ENCODE measurements at regions not wholly inside any gene's neighbourhood (a gene's known extent, or its start where the extent isn't known, plus 50 kb on each side); places are given as distances from the start of the nearest gene placed in this dataset.

- TF ChIP-seq POLR2AphosphoS5 (IDR thresholded peaks at IDR 0.05; ENCODE audit: low read depth, low read length) (no peak), TAF1 (IDR thresholded peaks at IDR 0.05; ENCODE audit: borderline replicate concordance, insufficient read depth, low read length) (no peak), REST (IDR thresholded peaks at IDR 0.05; ENCODE audit: insufficient read depth in 1 of 2, low read depth in 2 of 2, low read length in 2 of 2) (no peak), SIN3A (IDR thresholded peaks at IDR 0.05; ENCODE audit: borderline replicate concordance, insufficient read depth, low read length) (no peak), FOXP2 (optimal IDR thresholded peaks at IDR 0.05; ENCODE audit: borderline replicate concordance, extremely low read depth, extremely low read length, insufficient read depth) (no peak)
Observed at GRCh38 chr12:45637242-45637641, 92.3 kb upstream of the ARID2 start.

- no peak for TF ChIP-seq REST (IDR thresholded peaks at IDR 0.05; ENCODE audit: insufficient read depth in 1 of 2, low read depth in 2 of 2, low read length in 2 of 2)
- TF ChIP-seq POLR2AphosphoS5 (IDR thresholded peaks at IDR 0.05; ENCODE audit: low read depth, low read length) = no peak
- TF ChIP-seq SIN3A (IDR thresholded peaks at IDR 0.05; ENCODE audit: borderline replicate concordance, insufficient read depth, low read length) = no peak
- no peak for TF ChIP-seq FOXP2 (optimal IDR thresholded peaks at IDR 0.05; ENCODE audit: borderline replicate concordance, extremely low read depth, extremely low read length, insufficient read depth)
- TF ChIP-seq TAF1 (IDR thresholded peaks at IDR 0.05; ENCODE audit: borderline replicate concordance, insufficient read depth, low read length) = no peak
Observed at GRCh38 chr12:45637706-45638105, 91.8 kb upstream of the ARID2 start.

GRCh38 chr12:45638386-45638785, 91.1 kb upstream of the ARID2 start:
- no peak for TF ChIP-seq TAF1 (IDR thresholded peaks at IDR 0.05; ENCODE audit: borderline replicate concordance, insufficient read depth, low read length)
- TF ChIP-seq SIN3A (IDR thresholded peaks at IDR 0.05; ENCODE audit: borderline replicate concordance, insufficient read depth, low read length) = no peak
- no peak for TF ChIP-seq REST (IDR thresholded peaks at IDR 0.05; ENCODE audit: insufficient read depth in 1 of 2, low read depth in 2 of 2, low read length in 2 of 2)
- no peak for TF ChIP-seq POLR2AphosphoS5 (IDR thresholded peaks at IDR 0.05; ENCODE audit: low read depth, low read length)

- no peak for TF ChIP-seq POLR2AphosphoS5 (IDR thresholded peaks at IDR 0.05; ENCODE audit: low read depth, low read length)
- no peak for TF ChIP-seq REST (IDR thresholded peaks at IDR 0.05; ENCODE audit: insufficient read depth in 1 of 2, low read depth in 2 of 2, low read length in 2 of 2)
- TF ChIP-seq TAF1 (IDR thresholded peaks at IDR 0.05; ENCODE audit: borderline replicate concordance, insufficient read depth, low read length) = no peak
- no peak for TF ChIP-seq FOXP2 (optimal IDR thresholded peaks at IDR 0.05; ENCODE audit: borderline replicate concordance, extremely low read depth, extremely low read length, insufficient read depth)
- TF ChIP-seq SIN3A (IDR thresholded peaks at IDR 0.05; ENCODE audit: borderline replicate concordance, insufficient read depth, low read length) = no peak
Observed at GRCh38 chr12:45644541-45644940, 85.0 kb upstream of the ARID2 start.

All from PFSK-1 (cell line).